GM19025 (cell line): ENCODE measurements at regions not wholly inside any gene's neighbourhood (a gene's known extent, or its start where the extent isn't known, plus 50 kb on each side); places are given as distances from the start of the nearest gene placed in this dataset.

Experiments
- ATAC-seq: cut with Tn5 transposase; IDR thresholded peaks from one replicate; pipeline ENCODE4 v1.9.1; 2021; ENCODE audit warnings: mild to moderate bottlenecking, low read depth, moderate library complexity; ENCODE audit not compliant: unreplicated experiment

DNA sequence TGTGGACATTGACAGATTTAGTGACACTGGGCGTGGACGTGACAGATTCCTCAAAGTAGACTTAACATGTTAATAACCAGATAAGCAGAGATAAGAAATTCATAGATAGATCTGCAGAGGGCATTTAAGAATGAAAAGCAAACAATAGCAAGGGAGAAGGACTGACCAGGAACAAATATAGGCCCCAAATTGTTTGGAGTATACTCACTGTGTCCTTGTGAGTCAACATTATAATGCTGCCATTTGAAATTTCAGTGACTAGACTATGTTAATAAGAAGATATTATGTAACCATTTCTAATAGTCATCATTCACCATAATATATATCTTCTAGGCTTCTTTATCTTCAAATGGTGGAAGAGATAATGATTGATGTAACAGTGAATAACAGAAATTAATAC lies 78.1 kb upstream of the SLC38A11 start:
- no peak for ATAC-seq

DNA sequence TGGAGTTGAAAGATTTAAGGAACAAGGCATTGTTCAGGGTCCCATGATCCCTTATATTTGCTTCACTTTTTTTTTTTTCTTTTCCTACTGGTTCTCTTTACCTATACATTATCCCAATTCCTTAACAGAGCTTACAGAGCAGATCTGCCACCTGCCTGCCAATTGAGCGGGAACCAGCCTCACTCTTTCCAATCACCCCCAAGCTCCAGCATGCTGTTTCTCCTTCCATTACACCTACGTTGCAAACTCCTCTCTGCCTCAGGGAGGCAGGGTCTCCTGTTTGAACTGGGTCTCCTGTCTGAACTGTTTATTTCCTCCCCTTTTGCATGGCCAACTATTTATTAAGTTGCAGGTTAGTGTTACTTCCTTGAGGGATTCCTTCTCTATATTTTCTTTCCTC lies 77.2 kb upstream of the SLC38A11 start:
- no peak for ATAC-seq

DNA sequence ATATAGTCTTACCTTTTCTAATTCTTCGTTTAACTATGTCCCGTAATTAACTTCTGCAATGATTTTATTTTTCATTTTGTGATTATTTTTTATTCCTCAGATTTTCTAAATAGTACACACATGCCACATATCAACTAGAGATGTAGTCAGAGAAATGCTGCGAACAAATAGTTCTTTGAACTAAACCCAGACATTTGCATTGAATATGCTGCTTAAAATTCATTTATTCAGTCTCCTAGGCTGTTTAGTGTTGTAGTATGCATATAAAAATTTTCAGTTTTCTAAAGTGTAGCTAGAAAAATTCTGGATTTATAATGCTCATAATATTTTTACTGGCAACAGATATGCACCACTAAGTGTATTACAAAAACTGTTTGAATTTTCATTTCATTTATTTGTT lies 68.9 kb upstream of the SLC38A11 start:
- no peak for ATAC-seq

DNA sequence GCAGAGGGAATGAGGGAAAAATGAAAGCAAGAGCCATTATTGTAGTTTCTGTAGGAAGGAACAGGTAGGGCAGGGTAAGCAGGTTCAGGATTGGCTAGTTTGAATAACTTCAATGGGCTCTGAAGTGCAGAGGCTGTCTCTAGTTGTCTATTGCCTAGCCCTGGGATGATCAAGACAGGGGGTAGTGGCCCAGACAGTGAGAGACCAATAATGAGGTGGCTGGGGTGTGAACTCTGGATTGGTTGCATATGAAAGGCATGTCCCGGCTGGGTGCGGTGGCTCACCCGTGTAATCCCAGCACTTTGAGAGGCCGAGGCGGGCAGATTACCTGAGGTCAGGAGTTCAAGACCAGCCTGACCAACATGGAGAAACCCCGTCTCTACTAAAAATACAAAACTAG lies 67.5 kb upstream of the SLC38A11 start:
- no peak for ATAC-seq

DNA sequence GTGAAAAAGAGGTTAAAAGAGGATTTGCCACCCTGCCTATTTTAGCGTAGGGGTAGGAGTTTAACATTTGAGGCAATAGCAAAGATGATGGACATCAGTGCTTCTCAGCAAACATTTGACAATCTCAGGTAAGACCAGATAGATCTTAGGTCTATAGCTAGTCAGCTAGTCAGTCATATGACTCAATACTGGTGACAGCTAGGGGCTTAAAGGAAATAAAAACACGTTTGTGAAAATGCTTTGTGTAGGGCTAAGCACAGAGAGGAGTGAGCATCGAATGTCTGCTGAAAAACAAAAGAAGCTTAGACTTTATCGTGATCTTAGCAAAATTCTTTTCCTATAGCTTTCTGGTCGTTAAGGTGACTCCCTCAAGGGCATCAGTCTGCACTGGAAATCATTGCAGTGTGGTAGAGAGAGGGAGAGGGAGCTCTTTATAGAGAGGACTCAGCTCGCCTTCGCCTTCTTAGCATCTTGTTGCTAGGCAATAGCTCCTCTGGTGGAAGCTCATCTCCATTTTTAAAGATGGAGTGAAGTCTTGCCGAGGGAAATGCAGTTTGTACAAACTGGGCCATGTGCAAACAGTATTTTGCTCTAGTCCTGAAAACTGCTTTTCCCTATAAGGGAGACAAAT lies 62.8 kb upstream of the SLC38A11 start:
- ATAC-seq = no peak

DNA sequence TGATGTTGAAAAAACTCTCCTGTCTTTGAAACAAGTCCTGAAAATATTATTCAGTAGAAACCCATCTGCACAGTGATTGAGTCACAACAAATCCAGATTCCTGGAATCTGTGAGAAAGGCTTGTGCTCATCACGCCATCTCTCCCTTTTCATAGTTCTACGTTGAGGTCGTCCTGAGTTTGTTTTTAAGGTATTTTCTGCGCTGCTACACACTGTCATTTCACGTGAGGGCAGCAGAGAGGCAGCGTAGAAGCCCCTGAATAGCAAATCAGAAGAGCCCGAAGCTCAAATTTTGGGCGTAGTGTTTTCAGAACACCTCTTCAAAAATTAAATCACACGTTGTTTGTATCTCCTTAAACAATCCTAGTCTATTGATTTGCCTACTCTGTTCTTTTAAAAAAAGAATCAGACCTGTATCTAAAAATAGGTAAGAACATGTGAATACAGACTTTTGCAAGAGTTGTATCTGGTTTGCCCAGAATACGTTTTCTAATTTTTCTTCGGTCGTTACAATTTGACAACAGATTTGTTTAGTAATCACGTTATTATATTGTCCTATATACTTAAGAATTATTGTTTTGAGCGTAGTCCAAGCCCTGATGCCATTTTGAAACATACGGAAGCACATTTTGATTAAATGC lies 61.6 kb upstream of the SLC38A11 start:
- ATAC-seq = no peak

DNA sequence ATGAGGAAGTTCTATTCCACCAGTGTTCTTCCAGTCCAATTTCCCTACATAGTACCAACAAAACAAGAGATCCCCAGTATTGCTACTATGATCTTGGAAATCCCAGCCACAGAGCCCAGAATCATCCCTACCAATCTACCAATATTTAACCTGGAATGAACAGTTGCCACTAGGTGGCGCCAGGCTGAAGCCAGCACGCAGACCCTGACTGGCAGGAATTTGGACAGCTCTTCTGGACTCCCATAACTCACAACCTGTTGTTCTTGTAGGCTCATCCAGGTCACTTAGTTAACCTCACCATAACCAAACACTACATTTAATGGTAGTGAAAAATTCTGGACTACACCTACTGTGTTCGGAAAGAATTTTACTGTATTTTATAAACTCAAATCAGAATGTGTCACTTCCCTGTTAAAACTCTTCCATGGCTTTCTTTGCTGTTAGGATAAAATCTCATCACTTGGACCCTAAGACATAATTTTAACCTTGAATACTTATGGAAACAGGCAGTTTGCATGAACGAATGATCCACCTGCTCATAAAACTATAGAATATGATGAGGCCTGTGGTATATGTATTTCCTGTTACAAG lies 59.8 kb upstream of the SLC38A11 start:
- ATAC-seq = peak; percentile 61

DNA sequence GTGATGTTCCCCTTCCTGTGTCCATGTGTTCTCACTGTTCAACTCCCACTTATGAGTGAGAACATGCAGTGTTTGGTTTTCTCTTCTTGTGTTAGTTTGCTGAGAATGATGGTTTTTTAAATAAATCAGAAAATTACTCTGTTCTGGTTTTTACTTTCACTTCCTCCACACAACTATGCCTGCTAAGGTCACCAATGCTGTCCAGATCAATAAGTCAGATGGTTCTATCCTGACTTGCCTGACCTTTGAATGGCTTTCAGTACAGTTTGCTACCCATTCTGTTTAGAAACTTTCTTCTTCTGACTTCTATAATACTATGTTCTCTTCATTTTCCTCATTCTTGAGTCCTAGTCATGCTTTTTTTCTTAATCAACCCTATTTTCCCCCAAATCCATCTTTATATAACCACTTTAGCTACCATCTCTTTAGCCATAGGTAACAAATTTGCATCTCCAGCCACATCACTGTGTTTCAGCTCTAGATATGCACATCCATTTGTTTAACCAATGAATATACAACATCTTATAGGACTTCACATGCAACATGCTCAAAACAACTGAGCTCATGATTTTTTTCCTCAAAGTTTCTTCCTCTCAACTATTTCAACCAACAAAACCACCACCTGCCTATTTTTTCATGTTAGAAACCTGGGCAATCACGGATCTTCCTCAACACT lies 58.8 kb upstream of the SLC38A11 start:
- no peak for ATAC-seq

DNA sequence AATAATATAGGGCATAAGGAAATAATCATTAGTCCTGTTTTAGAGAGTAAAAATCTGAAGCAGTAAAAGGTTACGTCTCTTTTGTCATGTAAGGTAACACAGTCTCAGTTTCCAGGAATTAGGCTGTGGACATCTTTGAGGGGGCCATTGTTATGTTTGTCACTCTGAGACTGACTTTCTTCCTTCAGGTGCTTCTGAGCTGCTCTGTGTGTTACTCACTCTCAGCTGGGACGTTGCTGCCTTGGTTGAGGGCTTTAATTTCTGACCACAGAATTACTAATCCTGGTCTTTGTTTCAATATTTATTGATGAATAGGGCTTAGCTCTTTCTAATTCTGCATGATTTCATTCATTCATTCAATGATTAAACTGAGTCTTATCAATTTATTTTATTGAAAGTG lies 55.9 kb upstream of the SLC38A11 start:
- ATAC-seq = no peak

DNA sequence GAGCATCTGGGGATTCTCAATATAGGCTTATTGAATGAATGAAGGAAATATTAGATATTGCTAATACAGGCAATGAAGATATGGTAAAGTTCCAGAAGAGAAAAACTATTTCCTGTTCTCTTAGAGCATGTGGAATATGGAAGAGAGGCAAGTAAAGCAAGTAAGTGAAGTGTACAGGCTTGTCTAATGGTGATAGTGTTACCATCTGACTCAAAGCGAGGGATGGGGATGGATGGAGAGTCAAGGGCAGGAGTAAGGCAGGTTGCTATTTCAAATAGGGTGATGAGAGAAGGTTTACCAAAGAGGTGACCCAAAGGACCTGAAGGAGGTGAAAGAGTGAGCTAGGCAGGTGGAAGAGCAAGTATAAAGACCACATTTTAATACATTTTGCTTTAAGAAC lies 55.2 kb upstream of the SLC38A11 start:
- no peak for ATAC-seq

DNA sequence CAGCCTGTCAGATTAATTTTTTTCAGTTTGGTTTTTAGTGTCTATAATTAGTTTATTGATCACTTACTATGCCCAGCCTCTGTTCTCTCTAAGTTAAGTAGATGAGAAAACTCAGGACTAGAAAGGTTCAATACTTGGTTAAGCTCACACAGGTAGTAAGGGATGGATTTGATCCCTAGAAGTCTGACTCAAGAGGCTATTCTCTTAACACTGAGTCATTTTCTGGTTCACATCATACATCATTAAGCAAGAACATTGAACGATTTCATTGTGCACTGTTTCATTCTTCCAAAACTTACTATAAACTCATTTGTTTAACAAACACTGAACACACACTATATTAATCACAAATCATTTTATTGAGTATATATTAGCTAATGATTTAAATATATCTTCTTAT lies 54.1 kb upstream of the SLC38A11 start:
- ATAC-seq = no peak

DNA sequence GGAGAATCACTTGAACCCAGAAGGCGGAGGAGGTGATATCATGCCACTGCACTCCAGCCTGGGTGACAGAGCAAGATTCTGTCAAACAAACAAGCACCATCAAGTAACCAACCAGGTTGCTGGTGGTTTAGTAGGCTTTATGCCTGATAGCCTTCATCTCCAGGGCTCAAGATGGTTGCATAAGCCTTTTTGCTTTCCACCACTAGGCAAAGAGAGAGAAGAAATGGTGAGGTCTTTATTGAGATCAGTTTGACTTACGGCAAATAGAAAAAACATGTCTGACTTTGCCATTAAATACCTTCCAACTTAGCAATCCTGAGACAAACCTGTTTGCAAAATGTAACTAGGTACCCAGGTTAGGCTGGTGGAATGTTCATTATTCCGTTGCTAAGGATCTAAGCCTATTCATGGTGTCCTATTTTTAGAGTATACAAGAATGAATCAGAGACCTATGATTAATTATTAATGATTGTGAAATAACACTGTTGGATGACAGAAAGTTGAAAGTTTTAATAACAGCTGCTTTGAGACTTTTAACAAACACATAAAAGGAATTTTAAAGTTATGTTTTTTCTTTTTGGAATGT lies 53.5 kb upstream of the SLC38A11 start:
- no peak for ATAC-seq

DNA sequence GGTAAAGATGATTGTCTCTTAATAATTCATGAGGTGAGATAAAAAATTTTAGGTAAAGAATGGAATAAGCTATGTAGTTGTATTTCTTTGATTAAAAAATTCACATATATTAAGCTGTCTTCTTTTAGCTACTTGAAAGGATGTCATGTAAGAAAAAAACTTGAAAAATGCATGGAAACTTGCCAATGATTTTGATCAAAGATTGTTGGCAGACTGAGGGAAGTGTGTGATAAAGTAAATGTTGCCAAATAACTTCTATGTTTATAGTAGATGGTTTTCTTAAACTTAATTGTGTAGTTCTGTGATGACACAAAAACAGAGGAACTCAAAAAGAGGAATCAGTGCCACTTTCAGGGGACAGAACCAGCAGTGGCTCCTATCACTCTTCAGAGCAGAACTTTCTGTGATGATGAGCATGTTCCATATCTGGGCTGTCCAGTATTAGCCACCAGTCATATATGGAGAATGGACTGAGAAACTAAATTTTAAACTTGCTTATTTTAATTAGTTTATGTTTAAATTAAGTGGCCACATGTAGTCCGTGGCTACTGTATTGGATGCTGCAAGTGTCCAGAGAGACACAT lies 51.9 kb upstream of the SLC38A11 start:
- ATAC-seq = no peak
